Keratinocyte (primary cell): ENCODE measurements at regions not wholly inside any gene's neighbourhood (a gene's known extent, or its start where the extent isn't known, plus 50 kb on each side); places are given as distances from the start of the nearest gene placed in this dataset.

Experiments used
- DNase-seq: peaks from one replicate; pipeline ENCODE4 v3.0.0-alpha.2; 2011; ENCODE audit warnings: low read depth, missing footprints, low spot score
- FAIRE-seq: peaks from 2 replicates; lab custom pipeline; 2011; peaks lifted over from hg19 to GRCh38; lab: Jason Lieb, UNC
- H2AFZ ChIP-seq: 2 replicates; pipeline ENCODE4 v1.6.0; 2012; ENCODE audit warnings: low read length, control low read depth, inconsistent platforms; ENCODE audit not compliant: control insufficient read depth
- H3K27ac ChIP-seq: 2 replicates; pipeline ENCODE4 v1.5.1; 2011; ENCODE audit warnings: low read length; ENCODE audit not compliant: control insufficient read depth, insufficient read depth
- H3K27me3 ChIP-seq: 3 replicates; pipeline ENCODE4 v1.6.0; 2011; ENCODE audit warnings: low read length; ENCODE audit not compliant: control insufficient read depth, insufficient read depth; ENCODE audit errors: extremely low read depth
- H3K36me3 ChIP-seq, 2 experiments: 2 replicates in 1 of 2; 3 replicates in 1 of 2; pipeline ENCODE4 v1.5.1; 2011; ENCODE audit warnings: low read length in 2 of 2, mild to moderate bottlenecking in 1 of 2; ENCODE audit not compliant: control insufficient read depth in 2 of 2, insufficient read depth in 2 of 2; ENCODE audit errors: extremely low read depth in 1 of 2
- H3K4me1 ChIP-seq: 3 replicates; pipeline ENCODE4 v1.5.1; 2011; ENCODE audit warnings: low read length; ENCODE audit not compliant: control insufficient read depth, insufficient read depth; ENCODE audit errors: extremely low read depth
- H3K4me2 ChIP-seq: 3 replicates; pipeline ENCODE4 v1.6.0; 2011; ENCODE audit warnings: low read depth, low read length; ENCODE audit not compliant: control insufficient read depth, insufficient read depth; ENCODE audit errors: extremely low read depth
- H3K4me3 ChIP-seq, 3 experiments: fragments of 200-600 bp in 1 of 3; sonication (generic) in 1 of 3; 2 replicates in 2 of 3; 3 replicates in 1 of 3; pipeline ENCODE4 v1.5.1; 2011 to 2016; ENCODE audit warnings: low read length in 3 of 3, mild to moderate bottlenecking in 3 of 3, control low read depth in 2 of 3, inconsistent platforms in 1 of 3, low read depth in 1 of 3, mixed read lengths in 1 of 3, mixed run types in 1 of 3, moderate library complexity in 1 of 3; ENCODE audit not compliant: control insufficient read depth in 2 of 3, insufficient read depth in 2 of 3; ENCODE audit errors: extremely low read depth in 1 of 3
- H3K79me2 ChIP-seq: 2 replicates; pipeline ENCODE4 v1.6.0; 2012; ENCODE audit warnings: low read length; ENCODE audit not compliant: control insufficient read depth, insufficient read depth
- H3K9ac ChIP-seq: 3 replicates; pipeline ENCODE4 v1.6.0; 2011; ENCODE audit warnings: low read length; ENCODE audit not compliant: control insufficient read depth, insufficient read depth; ENCODE audit errors: extremely low read depth
- H3K9me1 ChIP-seq: 3 replicates; pipeline ENCODE4 v1.6.0; 2011; ENCODE audit warnings: low read length; ENCODE audit not compliant: control insufficient read depth, insufficient read depth; ENCODE audit errors: extremely low read depth
- H3K9me3 ChIP-seq: 2 replicates; pipeline ENCODE4 v1.5.1; 2012; ENCODE audit warnings: low read depth, low read length; ENCODE audit not compliant: control insufficient read depth
- H4K20me1 ChIP-seq: 3 replicates; pipeline ENCODE4 v1.6.0; 2011; ENCODE audit warnings: low read length; ENCODE audit not compliant: control insufficient read depth, insufficient read depth; ENCODE audit errors: extremely low read depth
- CTCF ChIP-seq, 3 experiments: IDR thresholded peaks in 1 of 3; conservative IDR thresholded peaks in 1 of 3; optimal IDR thresholded peaks in 1 of 3; 2 replicates in 2 of 3; 3 replicates in 1 of 3; pipeline versions ENCODE3 to v1.5.1; 2011; ENCODE audit warnings: low read length in 3 of 3, mild to moderate bottlenecking in 3 of 3, moderate library complexity in 2 of 3, control low read depth in 1 of 3, inconsistent platforms in 1 of 3; ENCODE audit not compliant: insufficient read depth in 2 of 3; ENCODE audit errors: extremely low read depth in 1 of 3
- EZH2 ChIP-seq: IDR thresholded peaks from one replicate; pipeline ENCODE4 v1.6.1; 2012; ENCODE audit warnings: inconsistent platforms, mild to moderate bottlenecking, low read length, moderate library complexity
- dilution Hi-C: fragments of 300-500 bp; cut with MboI; formaldehyde crosslinking; loops from one replicate; pipeline ENCODE4 v1.7.0; 2020; ENCODE audit warnings: low sequenced_read_pairs; ENCODE audit not compliant: extremely low pct_ligation_motif_present

DNA sequence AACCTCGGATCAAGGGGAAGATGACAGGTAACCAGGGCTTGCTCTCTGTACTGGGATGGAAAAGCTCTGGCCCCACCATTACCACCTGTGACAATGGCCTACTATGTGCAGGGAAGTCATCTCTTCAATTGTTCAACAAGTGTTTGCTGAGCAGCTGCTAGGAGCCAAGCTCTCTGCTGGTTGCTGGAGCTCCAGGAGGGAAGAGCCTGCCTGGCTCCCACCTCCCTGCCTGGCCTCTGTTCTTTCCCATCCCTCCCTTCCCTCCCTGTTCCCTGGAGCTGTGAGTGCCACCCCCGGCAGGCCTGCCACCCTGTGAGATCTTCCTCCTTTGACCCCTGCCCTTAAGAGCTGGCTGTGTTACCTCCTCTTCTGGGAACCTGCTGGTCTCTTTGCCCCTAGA lies 59.7 kb upstream of the IER5L start:
- no peak for TF ChIP-seq EZH2
- TF ChIP-seq CTCF (optimal IDR thresholded peaks at IDR 0.05 in 1 of 3, IDR thresholded peaks at IDR 0.05 in 1 of 3, conservative IDR thresholded peaks at IDR 0.05 in 1 of 3; ENCODE audit: extremely low read depth in 1 of 3, insufficient read depth in 2 of 3, low read length in 3 of 3): no peak
- Histone ChIP-seq H3K9me1 (no peaks in the 10 kb centered on the region), H3K9ac (no peak overlapping the region), H3K4me1 (peaks cover 7% of the 10 kb centered on the region), H2AFZ (no peak overlapping the region), H3K4me3 (no peak overlapping the region), H3K9me3 (peaks cover 1% of the 10 kb centered on the region), H3K79me2 (no peaks in the 10 kb centered on the region), H3K4me2 (no peak overlapping the region), H4K20me1 (no peaks in the 10 kb centered on the region), H3K36me3 (no peaks in the 10 kb centered on the region), H3K27ac (no peak overlapping the region), H3K27me3 (no peaks in the 10 kb centered on the region)
- DNase-seq (no peak), FAIRE-seq (no peak)
- dilution Hi-C loops: no loop called here

DNA sequence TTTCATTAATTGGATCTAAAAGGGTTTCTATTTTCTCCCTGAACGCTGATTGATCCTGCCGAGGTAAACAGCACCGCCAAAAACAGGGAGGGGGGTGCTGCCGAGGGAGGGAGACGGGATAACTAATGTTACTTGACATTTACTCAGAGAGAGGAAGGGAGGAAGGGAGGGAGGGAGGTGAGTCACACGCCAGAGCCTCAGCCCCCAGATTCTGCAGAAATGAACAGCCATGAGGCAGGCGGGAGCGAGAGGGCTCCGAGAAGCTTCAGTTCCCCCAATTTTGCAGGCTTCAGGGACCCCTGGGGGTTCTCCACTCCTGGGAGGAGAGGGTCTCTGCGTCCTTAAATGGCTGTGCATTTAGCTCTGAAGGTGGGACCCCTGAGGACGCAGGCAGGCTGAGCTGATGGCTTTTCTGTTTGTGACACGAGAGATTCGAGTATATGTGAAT lies 59.1 kb upstream of the IER5L start:
- no peak for DNase-seq
- H3K27ac ChIP-seq: no peak overlapping the region
- H3K9me1 ChIP-seq: no peaks in the 10 kb centered on the region
- H3K27me3 ChIP-seq: no peaks in the 10 kb centered on the region
- H3K4me3 ChIP-seq: no peak overlapping the region
- dilution Hi-C loops: no loop called here
- no peak for FAIRE-seq
- H3K9me3 ChIP-seq: peaks cover 1% of the 10 kb centered on the region
- no peaks in the 10 kb centered on the region for H3K79me2 ChIP-seq
- H2AFZ ChIP-seq: no peak overlapping the region
- peak overlapping the region; percentile 29 for H3K4me2 ChIP-seq
- no peaks in the 10 kb centered on the region for H4K20me1 ChIP-seq
- H3K4me1 ChIP-seq: peaks cover 7% of the 10 kb centered on the region
- H3K36me3 ChIP-seq: no peaks in the 10 kb centered on the region
- H3K9ac ChIP-seq: no peak overlapping the region
- no peak for TF ChIP-seq CTCF (optimal IDR thresholded peaks at IDR 0.05 in 1 of 3, IDR thresholded peaks at IDR 0.05 in 1 of 3, conservative IDR thresholded peaks at IDR 0.05 in 1 of 3; ENCODE audit: extremely low read depth in 1 of 3, insufficient read depth in 2 of 3, low read length in 3 of 3)
- no peak for TF ChIP-seq EZH2
